ENCODE measurements at regions not wholly inside any gene's neighbourhood (a gene's known extent, or its start where the extent isn't known, plus 50 kb on each side); places are given as distances from the start of the nearest gene placed in this dataset.

DNA sequence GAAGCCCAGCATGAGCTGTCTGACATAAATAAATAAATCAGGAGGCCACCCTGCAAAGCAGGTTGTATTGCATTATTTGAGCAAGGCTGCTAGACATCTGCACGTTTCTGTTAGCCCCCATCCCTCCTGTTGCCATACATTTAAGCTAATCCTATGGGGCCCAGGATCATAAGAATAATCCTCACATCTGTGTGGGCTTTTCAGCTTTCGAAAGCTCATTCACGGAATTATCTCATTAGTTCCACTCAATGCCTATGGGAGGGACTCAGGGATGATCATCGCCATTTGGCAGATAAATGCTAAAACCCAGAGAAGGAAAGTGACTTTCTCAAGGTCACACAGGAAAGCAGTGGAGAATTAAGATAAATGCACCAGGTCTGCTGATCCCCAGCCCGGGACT lies 123.4 kb downstream of the TLE3 start:
- no peak for DNase-seq (ENCODE audit: low read depth, low spot score)

DNA sequence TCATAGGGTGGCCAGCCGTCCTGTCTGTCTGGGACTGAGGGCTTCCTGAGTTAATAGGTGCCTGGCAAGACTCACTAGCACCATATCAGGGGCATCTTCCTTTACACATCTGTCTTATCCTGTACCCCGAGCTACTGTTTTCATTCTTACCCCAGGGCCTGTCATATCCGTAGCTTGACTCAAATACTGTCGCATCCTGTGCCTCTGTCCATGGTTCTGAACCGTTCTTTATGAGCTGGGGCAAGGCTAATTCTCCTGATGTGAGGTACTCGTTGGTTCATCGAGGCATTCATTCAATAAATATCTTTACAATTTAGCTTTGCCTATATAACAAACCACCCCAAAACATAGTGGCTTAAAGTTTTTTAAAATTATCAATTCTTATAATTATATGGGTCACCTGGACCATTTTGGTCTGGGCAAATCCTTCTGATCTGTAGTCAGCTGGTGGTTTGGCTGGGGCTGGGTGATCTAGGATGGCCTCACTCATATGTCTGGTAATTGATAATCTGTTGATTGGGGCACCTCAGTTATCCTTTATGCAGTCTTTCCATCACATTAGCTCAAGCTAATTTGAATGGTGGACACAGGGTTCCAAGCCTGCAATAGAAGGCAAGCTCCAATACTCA lies 121.2 kb downstream of the TLE3 start:
- no peak for DNase-seq (ENCODE audit: low read depth, low spot score)

DNA sequence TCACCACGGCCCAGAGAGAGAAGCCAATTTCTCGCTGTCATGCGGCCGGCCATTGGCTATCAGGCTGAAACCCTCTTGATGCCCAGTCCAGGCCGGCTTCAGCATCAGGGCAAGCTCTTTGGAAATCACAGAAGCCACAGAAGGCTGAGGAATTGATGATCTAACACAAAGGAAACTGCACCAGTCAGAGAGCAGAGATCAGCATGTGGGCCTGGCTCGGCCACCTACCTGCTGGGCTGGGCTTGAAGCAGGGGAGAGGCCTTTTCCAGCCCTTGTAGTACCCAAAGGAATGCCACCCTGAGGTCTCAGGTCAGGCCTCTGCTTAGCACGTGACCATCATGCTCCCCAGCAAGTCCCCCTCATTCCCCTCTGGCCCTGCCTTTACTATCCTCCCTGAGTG lies 119.1 kb downstream of the TLE3 start:
- DNase-seq (ENCODE audit: low read depth, low spot score), result no peak

DNA sequence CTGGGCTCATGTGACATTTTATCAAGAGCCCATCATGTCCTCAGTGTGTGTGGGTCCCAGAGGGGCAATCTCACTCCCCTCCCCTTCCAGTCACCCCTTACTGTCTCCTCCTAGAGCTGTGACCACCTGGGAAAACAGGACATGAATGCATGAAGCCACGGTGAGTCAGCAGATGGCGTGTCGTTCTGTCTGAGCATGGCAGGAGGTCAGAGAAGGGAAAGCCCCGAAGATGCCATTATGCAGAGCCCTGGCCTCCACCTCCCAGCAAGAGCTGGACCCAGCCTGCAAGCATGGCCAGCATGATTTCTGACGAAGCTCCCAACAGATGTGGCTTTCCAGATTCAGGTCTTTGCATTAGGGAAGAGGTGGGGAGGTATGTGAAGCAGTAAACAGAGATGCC lies 118.5 kb downstream of the TLE3 start:
- no peak for DNase-seq (ENCODE audit: low read depth, low spot score)

DNA sequence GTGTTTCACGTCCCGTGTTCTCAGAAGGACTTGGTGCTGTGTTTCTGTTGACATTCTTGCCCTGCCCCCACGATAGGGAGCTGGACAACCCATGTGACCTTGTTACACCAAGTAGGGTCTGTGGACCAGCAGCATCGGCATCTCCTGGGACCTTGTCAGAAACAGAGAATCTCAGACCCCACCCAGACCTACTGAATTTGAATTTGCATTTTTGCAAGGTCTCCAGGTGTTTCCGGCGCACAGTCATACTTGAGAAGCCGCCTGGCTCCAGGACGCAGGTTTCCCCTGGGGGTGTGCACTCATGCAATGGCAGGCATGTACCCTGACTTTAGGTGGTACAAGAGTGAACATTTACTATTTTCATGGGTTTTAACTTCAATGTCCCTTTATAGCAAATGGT lies 117.9 kb downstream of the TLE3 start:
- no peak for DNase-seq (ENCODE audit: low read depth, low spot score)

DNA sequence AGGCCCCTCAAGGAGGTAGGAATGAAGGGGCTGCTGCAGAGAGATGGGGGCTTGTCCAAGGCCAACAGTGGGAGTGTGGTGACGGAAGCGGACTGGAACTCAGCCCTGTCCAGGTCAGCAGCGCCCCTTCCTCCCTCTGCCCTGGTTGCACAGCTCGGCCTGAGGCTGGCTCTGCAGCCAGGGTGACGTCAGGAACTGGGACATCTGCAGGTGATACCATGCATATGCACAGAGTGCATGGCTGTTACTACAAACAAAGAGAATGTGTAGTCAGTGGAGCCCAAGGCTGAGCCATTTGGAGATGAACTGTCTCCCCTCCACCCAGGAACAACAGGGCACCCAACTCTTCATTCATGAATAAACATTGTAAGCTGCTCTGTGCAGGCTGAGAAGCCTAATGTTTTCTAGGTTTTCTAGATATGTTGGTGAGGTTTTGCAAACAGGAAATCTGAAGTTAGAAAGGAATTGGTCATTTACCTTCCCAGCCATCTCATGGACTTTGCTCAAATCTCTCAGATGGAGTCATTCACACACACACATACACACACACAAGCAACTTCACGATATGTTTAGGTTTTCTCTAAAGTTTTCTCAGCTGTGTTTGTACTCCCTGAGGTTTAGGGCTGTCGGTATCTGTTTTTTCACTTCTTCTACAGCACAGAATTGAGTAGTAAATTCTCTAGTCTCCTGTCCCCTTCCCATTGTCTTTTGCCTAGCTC lies 117.2 kb downstream of the TLE3 start:
- no peak for DNase-seq (ENCODE audit: low read depth, low spot score)

DNA sequence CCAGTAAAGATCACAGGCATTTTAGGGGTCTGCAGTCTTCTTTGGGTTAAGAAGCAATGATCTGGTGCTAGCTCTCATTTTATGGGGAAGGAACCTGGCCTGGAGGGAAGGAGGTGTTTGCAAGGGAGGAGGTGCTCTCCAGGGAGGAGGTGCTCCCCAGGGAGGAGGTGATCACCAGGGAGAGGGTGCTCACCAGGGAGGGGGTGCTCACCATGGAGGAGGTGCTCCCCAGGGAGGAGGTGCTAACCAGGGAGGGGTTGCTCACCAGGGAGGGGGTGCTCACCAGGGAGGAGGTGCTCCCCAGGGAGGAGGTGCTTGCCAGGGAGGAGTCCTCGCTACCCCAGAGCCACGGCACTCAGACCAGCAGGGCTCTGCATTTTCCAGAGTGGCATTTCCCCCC lies 115.7 kb downstream of the TLE3 start:
- no peak for DNase-seq (ENCODE audit: low read depth, low spot score)

DNA sequence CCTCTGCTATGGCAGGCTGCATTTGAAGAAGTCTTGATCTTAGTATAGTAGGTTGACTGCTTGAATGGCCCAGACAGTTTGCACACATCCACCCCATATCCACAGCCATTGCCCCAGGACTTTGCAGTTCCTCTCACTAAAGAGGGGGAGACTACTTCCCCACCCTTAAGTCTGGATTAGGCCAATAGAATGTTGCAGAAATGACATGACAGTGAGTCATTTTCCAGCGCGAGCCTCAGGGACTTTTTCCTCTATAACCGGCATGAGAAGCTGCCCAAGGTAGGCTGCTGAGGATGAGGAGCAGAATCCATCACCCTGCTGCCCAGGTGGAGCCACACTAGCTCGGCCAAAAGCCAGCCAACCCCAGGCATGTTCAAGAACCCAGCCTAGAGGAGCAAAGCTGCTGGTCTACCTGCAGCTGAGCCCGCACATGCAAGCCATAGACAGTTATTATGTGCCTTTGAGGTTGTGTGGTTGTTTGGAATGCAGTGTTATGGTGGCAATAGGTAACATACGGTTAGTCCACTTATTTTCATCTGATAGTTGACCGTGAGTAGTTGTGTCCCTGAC lies 113.9 kb downstream of the TLE3 start:
- no peak for DNase-seq (ENCODE audit: low read depth, low spot score)

DNA sequence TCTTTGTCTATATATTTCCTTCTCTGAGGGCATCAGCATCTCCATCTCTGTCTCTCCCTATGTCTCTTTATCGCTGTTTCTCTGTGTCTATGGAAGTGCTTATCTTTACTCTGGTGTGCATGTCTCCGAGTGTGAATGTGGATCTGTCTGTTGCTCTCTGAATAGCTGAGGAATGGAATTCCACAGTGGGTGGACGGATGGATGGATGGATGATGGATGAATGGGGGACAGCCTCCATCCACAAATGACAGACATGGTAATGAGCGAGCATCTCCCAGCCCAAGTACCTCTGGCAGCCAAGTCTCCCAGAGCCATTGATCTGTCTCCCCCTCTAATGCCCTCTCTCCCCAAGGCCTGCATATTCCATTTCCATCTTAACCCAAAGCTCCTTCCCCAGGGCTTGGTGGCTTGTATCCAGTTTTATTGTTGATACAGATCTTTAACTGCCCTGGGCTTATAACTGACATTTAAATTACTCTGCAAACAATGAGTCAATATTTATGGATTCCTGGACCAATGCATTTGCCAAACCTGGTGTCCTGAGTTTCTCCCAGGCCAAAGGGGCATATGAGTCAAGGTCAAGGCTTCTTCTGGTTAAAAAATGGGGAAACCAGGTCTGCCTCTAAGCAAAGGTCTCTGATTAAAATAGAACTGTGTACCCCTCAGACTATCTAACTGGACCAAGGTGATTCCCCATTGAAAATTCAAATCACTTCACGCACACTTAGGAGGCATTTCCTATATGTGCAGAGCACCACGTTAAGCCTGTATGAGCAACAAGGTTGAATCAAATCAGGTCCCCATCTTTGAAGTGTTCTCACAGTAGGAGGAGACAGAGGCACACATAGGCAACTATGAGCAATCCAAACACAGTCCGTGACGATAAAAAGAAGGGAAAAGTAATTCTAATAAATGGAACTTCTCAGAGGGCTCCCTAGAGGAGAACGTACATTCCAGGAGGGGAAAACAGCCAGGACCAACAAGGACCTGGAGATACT lies 109.9 kb downstream of the TLE3 start:
- no peak for DNase-seq (ENCODE audit: low read depth, low spot score)

DNA sequence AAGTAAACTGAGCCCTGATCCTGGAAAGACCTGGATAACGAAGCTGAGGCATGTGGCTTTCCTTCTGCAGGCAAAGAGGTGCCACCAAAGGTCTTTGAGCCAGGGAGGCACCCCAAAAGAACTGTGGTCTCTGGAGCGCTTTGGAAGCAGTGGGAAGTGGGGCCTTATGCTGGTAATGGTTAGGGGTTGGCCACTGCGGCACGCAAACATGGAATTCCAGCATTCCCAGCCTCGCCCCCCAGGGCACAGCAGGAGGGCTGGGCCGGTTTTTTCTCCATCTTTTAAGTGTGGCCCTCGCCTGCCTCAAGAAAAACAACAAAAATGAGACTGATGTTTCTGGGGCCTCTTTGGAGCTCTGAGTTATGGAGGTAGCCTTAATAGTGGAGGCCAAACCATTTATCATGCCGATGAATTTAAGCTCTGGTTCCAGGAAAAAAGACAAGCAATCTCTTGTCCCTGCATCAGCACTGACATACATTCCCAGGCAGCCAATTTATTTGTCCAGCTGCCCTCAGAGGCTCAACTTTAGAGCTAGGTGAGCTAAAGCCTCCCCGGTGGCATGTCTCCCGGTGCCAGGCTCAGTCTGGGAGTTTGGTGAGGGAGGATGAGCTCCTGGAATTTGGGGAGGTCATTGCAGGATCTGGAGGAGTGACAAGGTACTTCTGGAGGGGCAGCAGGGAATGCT lies 109.0 kb downstream of the TLE3 start:
- DNase-seq (ENCODE audit: low read depth, low spot score), result no peak

DNA sequence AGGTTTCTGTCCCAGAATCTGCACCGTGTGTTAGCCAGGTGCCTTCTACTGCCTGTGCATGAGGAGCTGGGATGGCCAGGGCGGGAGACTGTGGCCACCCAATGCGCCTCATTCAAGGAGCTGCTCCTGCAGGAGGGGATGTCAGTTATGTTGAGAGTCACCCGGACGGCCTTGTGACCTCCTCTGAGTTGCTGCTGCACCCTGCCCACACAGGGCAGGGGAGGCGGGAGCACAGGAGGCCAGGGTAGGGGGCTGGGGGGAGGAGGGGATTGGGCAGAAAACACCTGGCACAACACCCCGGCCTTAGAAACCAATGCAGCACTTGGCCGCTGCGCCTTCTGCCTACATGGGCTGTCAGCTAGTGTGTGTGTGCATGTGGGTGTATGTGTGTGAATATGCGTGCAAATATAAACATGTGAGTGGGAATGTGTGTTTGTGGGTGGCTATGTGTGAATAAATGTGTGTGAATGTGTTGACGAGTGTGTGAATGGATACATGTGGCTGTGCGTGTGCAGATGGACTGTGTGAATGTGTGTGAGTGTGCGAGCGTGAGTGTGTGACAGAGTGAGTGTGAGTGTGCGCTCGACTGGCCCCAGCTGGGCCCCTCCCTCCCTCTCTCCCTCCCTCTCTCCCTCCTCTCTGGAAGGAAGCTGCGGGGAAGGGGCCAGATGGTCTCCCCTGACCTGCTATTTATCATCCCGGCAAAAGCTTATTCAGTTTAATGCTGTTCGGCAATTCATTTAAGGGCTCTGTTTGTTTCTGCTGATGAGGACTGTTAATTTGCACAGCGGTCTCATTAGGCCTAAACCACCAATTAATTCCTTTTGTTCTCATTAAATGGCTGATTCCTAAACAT lies 106.9 kb downstream of the TLE3 start:
- DNase-seq (ENCODE audit: low read depth, low spot score), result no peak

DNA sequence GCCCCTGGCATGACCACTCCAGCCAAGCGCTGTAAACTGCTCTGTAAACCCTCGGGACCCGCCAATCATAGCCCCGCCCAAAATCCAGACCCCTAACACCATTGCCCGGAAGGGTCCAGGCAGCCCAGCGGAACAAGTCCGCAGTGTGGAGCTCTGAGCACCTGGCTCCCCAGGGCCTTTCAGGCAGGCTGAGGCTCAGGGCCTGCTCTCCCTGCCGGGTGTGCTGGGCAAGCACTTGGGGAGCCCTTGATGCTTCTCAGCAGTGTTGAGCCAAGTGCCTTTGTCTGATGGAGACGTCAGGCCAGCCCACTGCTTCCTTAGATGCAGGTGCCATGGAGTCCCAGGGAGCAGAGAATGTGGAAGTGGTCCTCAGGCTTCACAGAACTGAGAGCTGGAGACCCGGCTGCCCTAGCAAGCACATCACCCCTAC lies 106.2 kb downstream of the TLE3 start:
- DNase-seq (ENCODE audit: low read depth, low spot score), result no peak

DNA sequence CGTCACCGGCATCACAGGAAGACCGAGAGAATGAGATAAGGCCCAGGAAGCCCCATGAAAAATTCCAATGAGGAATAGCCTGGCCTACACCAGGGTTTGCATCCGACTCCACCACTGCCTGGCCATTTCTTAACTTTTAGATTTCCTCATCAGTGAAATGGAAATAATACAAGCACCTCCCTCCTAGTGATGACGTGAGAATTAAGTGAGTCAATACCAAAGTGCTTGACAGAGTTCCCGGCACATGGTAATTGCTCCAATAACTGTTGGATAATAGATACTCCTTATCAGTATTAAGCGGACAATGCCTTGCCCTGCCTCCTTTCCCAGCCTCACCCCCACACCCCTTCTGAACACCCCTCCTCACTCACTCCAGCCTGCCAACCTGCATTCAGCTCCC lies 105.4 kb downstream of the TLE3 start:
- DNase-seq (ENCODE audit: low read depth, low spot score), result no peak

DNA sequence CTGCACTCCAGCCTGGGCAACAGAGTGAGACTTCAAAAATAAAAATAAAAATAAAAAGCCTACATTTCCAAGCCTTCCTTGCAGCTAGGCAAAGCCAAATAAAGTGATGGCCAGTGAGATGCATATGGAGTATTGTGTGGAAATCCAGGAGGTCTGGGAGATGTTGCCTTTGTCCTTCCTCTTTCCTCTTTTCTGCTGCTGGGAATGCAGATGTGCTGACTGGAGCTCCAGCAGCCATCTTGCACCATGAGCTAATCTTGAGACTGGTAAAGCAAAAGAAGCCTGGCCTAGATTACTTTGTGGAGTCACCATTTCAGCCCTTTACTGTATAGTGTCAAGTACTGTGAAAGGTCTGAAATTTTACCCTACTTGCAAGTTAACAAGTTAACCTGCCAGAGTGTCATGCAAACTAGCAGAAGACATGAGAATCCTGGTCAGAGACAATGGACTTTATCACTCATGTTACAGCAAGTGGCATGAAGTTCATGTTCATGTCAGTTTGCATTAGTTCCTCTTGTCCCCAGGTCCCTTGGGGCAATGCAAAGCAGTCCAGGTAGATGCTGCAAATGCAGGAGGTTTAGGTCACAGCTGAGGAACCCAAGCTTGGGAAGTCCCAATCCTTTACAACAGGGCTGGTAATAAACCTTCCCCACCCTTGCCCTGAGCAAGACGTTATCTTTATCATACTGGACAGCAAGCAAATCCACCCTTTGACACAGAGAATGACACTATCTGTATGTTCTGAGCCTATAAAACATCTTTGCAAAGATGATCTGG lies 103.1 kb downstream of the TLE3 start:
- DNase-seq (ENCODE audit: low read depth, low spot score), result no peak

DNA sequence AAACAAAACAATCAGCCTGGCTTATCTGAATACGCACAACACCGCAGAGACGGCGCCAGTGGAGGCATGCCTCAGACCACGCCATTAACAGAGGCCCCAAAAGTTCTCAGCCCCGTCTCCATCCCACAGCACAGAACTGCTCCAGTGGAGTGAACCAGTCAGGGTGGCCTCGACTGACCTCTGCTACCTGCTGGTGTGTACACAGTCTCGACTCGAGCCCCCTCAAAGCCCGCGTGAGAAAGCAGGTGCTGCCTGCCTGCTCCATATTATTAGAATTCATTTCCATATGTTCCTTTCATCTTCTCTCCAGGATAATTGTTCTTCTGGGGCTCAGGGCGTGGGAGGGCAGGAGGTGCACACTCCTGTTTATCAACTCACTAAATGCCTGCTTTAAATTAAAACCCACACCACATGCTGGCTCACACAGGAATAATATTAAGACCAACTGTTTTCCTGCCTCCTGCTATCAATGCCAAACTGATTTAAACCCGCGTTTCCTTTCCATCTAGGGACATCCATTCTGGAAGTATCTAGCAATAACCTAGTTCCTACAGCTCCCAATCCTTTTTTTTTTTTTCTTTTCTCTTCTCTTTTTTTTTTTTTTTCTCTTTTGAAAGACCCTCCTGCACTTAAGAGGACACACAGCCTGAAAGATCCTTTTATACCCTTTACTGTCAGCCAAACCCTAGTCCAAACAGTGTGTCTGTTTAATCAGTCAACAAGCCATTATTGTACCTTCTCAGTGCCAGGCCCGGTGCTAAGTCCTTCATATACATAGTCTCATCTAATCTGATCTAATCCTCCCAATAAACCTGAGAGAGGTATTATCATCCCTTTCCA lies 101.2 kb downstream of the TLE3 start:
- DNase-seq (ENCODE audit: low read depth, low spot score), result no peak

DNA sequence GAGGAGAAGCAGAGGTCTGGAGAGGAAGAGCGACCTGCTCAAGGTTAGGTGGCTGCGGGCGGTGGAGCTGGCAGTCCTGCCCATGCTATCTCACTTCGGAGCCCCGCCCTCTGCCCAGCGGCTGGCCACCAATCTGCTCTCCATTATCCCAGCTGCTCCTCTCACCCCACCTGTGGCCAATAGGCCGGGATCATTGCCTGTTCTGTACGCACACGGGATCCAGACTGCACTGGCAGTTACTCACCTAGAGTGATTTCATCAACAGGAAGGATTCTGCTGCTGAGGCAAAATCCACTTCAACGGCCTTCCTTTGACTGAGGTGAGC lies 100.6 kb downstream of the TLE3 start:
- DNase-seq (ENCODE audit: low read depth, low spot score), result no peak
